Fibroblast of pulmonary artery (primary cell): ENCODE measurements at regions not wholly inside any gene's neighbourhood (a gene's known extent, or its start where the extent isn't known, plus 50 kb on each side); places are given as distances from the start of the nearest gene placed in this dataset.

Source experiments
- DNase-seq: peaks from one replicate; pipeline ENCODE4 v3.0.0-alpha.2; 2010; ENCODE audit warnings: low read depth
- H3K4me3 ChIP-seq: replicated peaks from 2 replicates; pipeline ENCODE4 v1.5.1; 2011; ENCODE audit warnings: low read depth, mild to moderate bottlenecking, control low read depth, low read length, moderate library complexity
- TF ChIP-seq, protein P1 (sequence below): IDR thresholded peaks from 2 replicates; pipeline ENCODE4 v1.5.1; 2011; ENCODE audit warnings: mild to moderate bottlenecking, control low read depth, low read length, inconsistent platforms; ENCODE audit errors: missing control alignments

DNA sequence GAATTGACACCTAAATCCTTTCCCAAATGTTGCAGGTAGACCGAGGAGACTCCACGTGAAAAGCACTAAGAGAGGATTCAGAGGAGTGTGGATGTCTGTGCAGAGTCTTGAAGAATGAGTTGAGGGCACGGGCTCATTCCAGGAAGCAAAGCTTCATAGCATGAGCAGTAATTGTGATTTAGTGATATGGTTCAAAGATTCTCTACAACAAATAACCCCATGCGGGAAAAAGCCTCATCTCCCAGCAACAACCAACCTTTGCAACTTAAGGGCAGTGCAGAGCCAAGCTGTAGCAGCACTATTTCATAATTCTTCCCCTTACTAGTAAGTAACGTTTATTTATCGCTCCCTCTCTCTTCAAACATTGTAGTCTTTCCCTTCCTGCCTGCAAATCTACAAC lies 87.5 kb upstream of the CLMP start:
- H3K4me3 ChIP-seq = no peak overlapping the region
- no peak for DNase-seq
- TF ChIP-seq, protein P1, sequence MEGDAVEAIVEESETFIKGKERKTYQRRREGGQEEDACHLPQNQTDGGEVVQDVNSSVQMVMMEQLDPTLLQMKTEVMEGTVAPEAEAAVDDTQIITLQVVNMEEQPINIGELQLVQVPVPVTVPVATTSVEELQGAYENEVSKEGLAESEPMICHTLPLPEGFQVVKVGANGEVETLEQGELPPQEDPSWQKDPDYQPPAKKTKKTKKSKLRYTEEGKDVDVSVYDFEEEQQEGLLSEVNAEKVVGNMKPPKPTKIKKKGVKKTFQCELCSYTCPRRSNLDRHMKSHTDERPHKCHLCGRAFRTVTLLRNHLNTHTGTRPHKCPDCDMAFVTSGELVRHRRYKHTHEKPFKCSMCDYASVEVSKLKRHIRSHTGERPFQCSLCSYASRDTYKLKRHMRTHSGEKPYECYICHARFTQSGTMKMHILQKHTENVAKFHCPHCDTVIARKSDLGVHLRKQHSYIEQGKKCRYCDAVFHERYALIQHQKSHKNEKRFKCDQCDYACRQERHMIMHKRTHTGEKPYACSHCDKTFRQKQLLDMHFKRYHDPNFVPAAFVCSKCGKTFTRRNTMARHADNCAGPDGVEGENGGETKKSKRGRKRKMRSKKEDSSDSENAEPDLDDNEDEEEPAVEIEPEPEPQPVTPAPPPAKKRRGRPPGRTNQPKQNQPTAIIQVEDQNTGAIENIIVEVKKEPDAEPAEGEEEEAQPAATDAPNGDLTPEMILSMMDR = no peak

DNA sequence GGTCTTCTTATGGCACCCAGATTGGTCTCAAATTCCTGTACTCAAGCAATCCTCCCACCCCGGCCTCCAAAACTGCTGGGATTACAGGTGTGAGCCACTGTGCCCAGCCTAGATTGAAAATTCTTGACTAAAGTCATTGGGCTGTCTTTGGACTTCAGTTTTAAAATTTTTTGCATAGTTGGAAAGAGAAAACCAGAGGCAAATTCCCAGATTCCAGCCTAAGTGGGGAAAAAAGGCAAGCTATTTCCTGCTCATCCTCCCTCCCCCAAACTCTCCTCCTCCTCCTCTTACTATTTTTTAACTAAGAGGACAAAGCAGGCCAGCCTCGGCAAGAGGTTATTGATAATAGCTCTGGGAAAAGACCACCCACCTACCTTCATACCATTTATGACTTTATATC lies 78.6 kb upstream of the CLMP start:
- TF ChIP-seq, protein P1 = no peak
- no peak for DNase-seq
- H3K4me3 ChIP-seq = no peak overlapping the region

DNA sequence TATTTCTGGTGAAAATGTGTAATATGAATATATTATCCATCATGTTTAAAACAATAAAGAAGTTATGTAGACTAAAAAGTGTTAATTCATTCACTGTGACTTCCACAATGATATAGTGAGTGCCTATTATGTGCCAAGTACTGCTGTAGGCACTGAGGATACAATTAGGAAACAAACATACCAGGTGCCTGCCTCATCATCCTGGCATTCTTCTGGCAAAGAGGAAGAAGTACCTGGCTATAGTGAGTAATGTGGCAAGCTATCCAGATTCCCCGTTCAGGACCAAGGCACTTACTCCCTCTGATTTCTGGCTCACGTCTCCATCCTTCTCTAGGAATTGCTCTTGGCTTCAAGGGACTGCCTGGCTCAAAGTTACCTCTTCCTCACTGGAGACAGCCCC lies 77.5 kb upstream of the CLMP start:
- TF ChIP-seq, protein P1 = no peak
- DNase-seq = no peak
- no peak overlapping the region for H3K4me3 ChIP-seq

DNA sequence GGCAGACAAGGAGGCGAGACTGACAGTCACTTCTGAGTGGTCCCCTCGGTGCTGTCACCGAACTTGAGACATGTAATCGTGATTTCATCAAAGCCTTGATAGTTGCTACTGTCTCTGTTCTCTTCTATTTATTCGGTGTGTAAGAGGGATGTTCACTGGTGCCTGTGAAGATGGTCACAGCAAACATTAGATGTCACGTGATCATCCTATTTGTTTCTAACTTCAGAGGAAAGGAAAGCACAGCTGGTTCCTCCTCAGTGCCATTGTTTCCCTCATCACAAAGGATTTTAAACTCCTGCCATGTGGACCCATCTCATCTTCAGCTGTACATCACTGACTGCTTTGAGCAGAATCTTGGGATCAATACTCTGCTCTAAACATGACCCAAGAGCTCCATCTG lies 73.1 kb upstream of the CLMP start:
- TF ChIP-seq, protein P1 = no peak
- no peak overlapping the region for H3K4me3 ChIP-seq
- DNase-seq = no peak

DNA sequence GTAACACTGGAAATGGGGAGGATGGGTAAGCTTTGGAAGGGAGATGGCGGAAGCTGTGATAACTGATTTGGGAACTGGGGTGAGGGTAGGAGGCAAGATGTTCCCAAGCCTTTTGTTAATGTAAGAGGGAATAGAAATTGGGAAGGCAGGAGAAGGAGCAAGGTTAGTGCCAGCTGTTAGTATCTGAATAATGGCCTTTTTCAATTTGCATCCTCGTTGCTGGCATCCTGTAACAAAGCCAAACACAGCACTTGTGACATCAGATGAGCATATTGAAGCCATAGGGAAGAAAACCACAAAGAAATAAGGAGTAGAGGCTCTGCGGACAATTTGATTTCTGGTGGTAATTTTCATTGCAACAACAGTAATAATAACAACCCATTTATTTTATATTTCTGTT lies 70.9 kb upstream of the CLMP start:
- H3K4me3 ChIP-seq = no peak overlapping the region
- DNase-seq = no peak
- TF ChIP-seq, protein P1 = no peak

DNA sequence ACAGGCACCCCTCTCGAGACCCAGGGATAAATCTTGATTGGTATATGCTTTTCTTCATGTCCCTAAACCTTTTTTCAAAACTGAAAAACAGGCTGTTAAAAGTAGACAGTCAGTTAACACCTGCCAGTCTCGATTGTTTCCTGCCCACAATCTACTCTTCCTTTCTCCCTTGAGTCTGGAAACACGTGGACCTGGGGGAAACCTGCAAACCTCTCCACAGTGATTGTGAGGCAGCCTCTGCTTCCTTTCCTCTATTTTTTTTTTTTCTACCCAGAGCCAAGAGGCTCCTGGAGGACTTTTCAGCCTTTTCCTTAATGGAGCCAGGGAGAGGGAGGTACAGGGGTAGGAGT lies 69.4 kb upstream of the CLMP start:
- TF ChIP-seq, protein P1 = no peak
- no peak for DNase-seq
- no peak overlapping the region for H3K4me3 ChIP-seq

DNA sequence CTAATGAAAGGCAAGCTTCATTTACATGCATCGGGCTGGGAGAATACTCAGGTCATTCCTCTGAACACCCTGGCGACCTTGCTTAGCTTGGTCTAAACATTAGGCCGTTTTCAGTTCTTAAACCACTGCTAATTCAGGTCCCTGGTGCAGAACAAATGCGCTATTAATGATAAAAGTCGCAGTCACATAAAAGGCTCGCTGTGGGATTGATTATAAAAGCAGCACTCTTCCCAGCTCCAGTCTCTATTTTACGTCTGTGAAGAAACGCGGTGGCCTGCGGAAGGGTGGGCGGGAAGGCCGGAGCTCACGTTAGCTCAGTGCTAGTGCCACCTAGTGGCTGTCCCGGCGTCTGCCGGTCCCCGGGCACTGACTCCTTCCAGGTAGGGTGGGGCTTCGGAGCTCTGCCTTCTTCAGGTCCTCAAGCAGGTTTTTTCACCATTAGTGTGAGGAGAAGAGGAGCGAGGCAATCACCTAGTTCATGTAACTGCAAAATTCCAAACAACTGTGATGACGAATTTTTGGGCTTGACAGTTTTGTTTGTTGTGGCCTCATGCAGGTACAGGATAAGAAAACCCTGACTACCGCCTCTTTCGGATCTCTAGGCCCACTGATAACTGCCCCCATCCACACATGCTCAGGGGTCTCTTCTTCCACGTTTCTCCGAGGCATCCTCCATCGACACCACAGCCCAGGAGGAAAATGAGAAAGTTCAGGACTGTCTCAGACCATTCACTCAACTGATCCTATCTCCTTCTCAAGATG lies 66.5 kb upstream of the CLMP start:
- peak; percentile 78 for DNase-seq
- H3K4me3 ChIP-seq = no peak overlapping the region
- TF ChIP-seq, protein P1 = peak; percentile 94
